MCF 10A (cell line): ENCODE measurements at regions not wholly inside any gene's neighbourhood (a gene's known extent, or its start where the extent isn't known, plus 50 kb on each side); places are given as distances from the start of the nearest gene placed in this dataset.

ENCODE experiments used
- BruUV-seq: library from RNA; stranded (reverse); fragments of 400-500 nt; replicated peaks from 2 replicates; lab custom pipeline; 2021; lab: Mats Ljungman, UMichigan
- CTCF ChIA-PET: fragments of 300-600 bp; sonication (Branson Sonifier 250); formaldehyde crosslinking; extraction: SDS; loops from one replicate; lab custom pipeline; 2021; ENCODE audit warnings: antibody characterized with exemption, inconsistent platforms; lab: Yijun Ruan, JAX
- POLR2A ChIA-PET: fragments of 300-600, 350-650 bp; sonication (Branson Sonifier 250); formaldehyde crosslinking; extraction: SDS; loops from one replicate; lab custom pipeline; 2020; ENCODE audit warnings: antibody characterized with exemption, inconsistent platforms; lab: Yijun Ruan, JAX
- DNase-seq: peaks from one replicate; pipeline ENCODE4 v3.0.0-alpha.2; 2018; ENCODE audit not compliant: unreplicated experiment
- H3K27ac Mint-ChIP-seq: one replicate; pipeline ENCODE4 v1.8.0; 2022; ENCODE audit warnings: mild to moderate bottlenecking, low read depth, mixed read lengths; ENCODE audit not compliant: unreplicated experiment
- H3K27me3 Mint-ChIP-seq: one replicate; pipeline ENCODE4 v1.8.0; 2022; ENCODE audit warnings: mixed read lengths; ENCODE audit not compliant: insufficient read depth, unreplicated experiment
- H3K36me3 Mint-ChIP-seq: one replicate; pipeline ENCODE4 v1.8.0; 2022; ENCODE audit warnings: mild to moderate bottlenecking, moderate library complexity, mixed read lengths; ENCODE audit not compliant: insufficient read depth, unreplicated experiment
- H3K4me1 Mint-ChIP-seq: one replicate; pipeline ENCODE4 v1.8.0; 2022; ENCODE audit warnings: mixed read lengths; ENCODE audit not compliant: insufficient read depth, unreplicated experiment
- H3K4me3 Mint-ChIP-seq: one replicate; pipeline ENCODE4 v1.8.0; 2022; ENCODE audit warnings: mild to moderate bottlenecking, moderate library complexity, mixed read lengths; ENCODE audit not compliant: unreplicated experiment
- H3K9me3 Mint-ChIP-seq: one replicate; pipeline ENCODE4 v1.8.0; 2022; ENCODE audit warnings: mixed read lengths; ENCODE audit not compliant: unreplicated experiment
- intact Hi-C: fragments of 100-400 bp; cut with micrococcal nuclease; formaldehyde crosslinking; loops from 2 replicates; pipeline ENCODE4 v1.14.1; 2022
- TF ChIP-seq, protein P1 (sequence below): fragments of 200-600 bp; IDR thresholded peaks from one replicate; pipeline ENCODE4 v1.8.0; 2022; ENCODE audit warnings: antibody characterized with exemption, mild to moderate bottlenecking; ENCODE audit not compliant: unreplicated experiment

GRCh38 chrX:35017284-35017683, 74.7 kb downstream of the FAM47B start:
- Mint-ChIP-seq H3K4me3 (no peak overlapping the region), H3K27me3 (peaks cover 29% of the 10 kb centered on the region), H3K9me3 (peaks cover 10% of the 10 kb centered on the region), H3K36me3 (no peaks in the 10 kb centered on the region), H3K27ac (no peak overlapping the region), H3K4me1 (no peaks in the 10 kb centered on the region)
- no peak for DNase-seq
- intact Hi-C loops = no loop called here
- POLR2A ChIA-PET = no interaction called here
- no TSS peak for BruUV-seq
- CTCF ChIA-PET = no interaction called here
- TF ChIP-seq, protein P1, sequence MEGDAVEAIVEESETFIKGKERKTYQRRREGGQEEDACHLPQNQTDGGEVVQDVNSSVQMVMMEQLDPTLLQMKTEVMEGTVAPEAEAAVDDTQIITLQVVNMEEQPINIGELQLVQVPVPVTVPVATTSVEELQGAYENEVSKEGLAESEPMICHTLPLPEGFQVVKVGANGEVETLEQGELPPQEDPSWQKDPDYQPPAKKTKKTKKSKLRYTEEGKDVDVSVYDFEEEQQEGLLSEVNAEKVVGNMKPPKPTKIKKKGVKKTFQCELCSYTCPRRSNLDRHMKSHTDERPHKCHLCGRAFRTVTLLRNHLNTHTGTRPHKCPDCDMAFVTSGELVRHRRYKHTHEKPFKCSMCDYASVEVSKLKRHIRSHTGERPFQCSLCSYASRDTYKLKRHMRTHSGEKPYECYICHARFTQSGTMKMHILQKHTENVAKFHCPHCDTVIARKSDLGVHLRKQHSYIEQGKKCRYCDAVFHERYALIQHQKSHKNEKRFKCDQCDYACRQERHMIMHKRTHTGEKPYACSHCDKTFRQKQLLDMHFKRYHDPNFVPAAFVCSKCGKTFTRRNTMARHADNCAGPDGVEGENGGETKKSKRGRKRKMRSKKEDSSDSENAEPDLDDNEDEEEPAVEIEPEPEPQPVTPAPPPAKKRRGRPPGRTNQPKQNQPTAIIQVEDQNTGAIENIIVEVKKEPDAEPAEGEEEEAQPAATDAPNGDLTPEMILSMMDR = no peak

DNA sequence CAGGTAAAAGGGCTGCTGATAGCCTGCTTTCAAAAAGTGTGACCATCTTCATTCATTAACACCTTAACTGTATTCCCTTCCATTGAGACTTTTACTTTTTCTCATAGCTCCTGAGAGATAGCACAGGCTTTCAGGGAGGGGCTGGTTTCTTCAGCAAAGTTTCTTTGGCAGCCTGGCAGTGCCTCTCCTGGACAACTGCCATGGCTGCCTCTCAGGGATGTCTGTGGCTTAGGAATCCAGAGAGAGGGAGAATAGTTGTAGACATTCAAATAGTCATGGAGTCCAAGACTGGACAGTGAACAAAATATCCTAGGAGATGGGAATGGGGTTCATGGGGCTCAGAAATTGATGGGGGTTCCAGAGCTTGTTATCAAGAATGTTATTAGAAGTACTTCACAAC, 81.1 kb downstream of the FAM47B start:
- no peak overlapping the region for H3K27ac Mint-ChIP-seq
- DNase-seq = no peak
- ChIA-PET POLR2A (no interaction called here), CTCF (interaction anchor here (0.6 to 1.1 kb wide), 2 partner anchors 106 to 173 kb away, joined by 3 read pairs; no protein-coding TSS in a partner anchor)
- BruUV-seq = no TSS peak
- TF ChIP-seq, protein P1 = no peak
- intact Hi-C loops = no loop called here
- H3K27me3 Mint-ChIP-seq = peaks cover 21% of the 10 kb centered on the region
- no peak overlapping the region for H3K4me3 Mint-ChIP-seq
- H3K36me3 Mint-ChIP-seq = no peaks in the 10 kb centered on the region
- H3K9me3 Mint-ChIP-seq = peaks cover 4% of the 10 kb centered on the region
- H3K4me1 Mint-ChIP-seq = peaks cover 6% of the 10 kb centered on the region

DNA sequence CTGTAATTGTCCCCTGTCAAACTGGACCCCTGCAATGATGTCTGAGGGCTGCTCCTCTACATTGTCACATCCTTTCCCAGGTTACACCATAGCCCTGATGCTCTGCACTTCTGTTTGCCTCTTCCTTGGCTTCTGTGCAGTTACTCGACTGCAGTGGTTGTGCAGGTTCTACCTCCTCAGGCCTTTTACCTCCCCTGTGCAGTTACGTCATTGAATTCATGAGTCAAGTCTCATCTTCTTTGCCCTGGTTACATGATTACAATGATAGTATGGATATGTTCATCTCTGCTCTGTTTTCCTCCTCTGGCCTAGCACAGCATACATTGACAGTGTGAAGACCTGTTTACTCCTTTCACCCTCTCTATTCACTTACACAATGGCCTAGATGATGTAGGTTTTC, 83.2 kb downstream of the FAM47B start:
- CTCF ChIA-PET = no interaction called here
- H3K27me3 Mint-ChIP-seq = peaks cover 11% of the 10 kb centered on the region
- BruUV-seq = no TSS peak
- TF ChIP-seq, protein P1 = no peak
- no peak for DNase-seq
- H3K9me3 Mint-ChIP-seq = peaks cover 4% of the 10 kb centered on the region
- POLR2A ChIA-PET = no interaction called here
- no peaks in the 10 kb centered on the region for H3K36me3 Mint-ChIP-seq
- intact Hi-C loops = no loop called here
- no peak overlapping the region for H3K27ac Mint-ChIP-seq
- peaks cover 6% of the 10 kb centered on the region for H3K4me1 Mint-ChIP-seq
- no peak overlapping the region for H3K4me3 Mint-ChIP-seq

- Mint-ChIP-seq H3K4me1 (no peaks in the 10 kb centered on the region), H3K36me3 (no peaks in the 10 kb centered on the region), H3K27ac (no peak overlapping the region), H3K4me3 (no peak overlapping the region), H3K27me3 (no peaks in the 10 kb centered on the region), H3K9me3 (no peaks in the 10 kb centered on the region)
- no TSS peak for BruUV-seq
- no peak for DNase-seq
- intact Hi-C loops = no loop called here
- ChIA-PET POLR2A (no interaction called here), CTCF (no interaction called here)
- TF ChIP-seq, protein P1 = no peak
Observed at GRCh38 chrX:35040871-35041270, 98.3 kb downstream of the FAM47B start.
